AG09319 (cell line): ENCODE measurements at regions not wholly inside any gene's neighbourhood (a gene's known extent, or its start where the extent isn't known, plus 50 kb on each side); places are given as distances from the start of the nearest gene placed in this dataset.

Source experiments
- DNase-seq: peaks from one replicate; pipeline ENCODE4 v3.0.0-alpha.2; 2010; ENCODE audit warnings: low read depth; ENCODE audit errors: extremely low read depth
- TF ChIP-seq, protein P1 (sequence below): IDR thresholded peaks from 2 replicates; pipeline ENCODE4 v1.5.1; 2011; ENCODE audit warnings: low read depth, mild to moderate bottlenecking, inconsistent platforms, low read length, moderate library complexity

DNA sequence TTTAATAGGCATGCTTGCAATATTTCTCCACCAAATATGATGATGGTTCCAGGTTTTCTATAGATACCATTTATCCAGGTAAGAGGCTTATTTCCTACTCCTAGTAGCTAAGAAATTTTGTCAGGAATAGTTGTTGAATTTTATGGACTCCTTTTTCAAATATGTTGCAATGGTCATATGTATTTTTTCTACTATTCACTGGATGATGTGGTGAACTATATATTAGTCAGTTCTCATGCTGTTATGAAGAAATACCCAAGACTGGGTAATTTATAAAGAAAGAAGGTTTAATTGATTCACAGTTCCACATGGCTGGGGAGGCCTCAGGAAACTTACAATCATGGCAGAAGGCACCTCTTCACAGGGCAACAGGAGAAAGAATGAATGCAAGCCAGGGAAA is 141.1 kb upstream of the NR3C1 start:
- TF ChIP-seq, protein P1, sequence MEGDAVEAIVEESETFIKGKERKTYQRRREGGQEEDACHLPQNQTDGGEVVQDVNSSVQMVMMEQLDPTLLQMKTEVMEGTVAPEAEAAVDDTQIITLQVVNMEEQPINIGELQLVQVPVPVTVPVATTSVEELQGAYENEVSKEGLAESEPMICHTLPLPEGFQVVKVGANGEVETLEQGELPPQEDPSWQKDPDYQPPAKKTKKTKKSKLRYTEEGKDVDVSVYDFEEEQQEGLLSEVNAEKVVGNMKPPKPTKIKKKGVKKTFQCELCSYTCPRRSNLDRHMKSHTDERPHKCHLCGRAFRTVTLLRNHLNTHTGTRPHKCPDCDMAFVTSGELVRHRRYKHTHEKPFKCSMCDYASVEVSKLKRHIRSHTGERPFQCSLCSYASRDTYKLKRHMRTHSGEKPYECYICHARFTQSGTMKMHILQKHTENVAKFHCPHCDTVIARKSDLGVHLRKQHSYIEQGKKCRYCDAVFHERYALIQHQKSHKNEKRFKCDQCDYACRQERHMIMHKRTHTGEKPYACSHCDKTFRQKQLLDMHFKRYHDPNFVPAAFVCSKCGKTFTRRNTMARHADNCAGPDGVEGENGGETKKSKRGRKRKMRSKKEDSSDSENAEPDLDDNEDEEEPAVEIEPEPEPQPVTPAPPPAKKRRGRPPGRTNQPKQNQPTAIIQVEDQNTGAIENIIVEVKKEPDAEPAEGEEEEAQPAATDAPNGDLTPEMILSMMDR, result no peak
- no peak for DNase-seq

DNA sequence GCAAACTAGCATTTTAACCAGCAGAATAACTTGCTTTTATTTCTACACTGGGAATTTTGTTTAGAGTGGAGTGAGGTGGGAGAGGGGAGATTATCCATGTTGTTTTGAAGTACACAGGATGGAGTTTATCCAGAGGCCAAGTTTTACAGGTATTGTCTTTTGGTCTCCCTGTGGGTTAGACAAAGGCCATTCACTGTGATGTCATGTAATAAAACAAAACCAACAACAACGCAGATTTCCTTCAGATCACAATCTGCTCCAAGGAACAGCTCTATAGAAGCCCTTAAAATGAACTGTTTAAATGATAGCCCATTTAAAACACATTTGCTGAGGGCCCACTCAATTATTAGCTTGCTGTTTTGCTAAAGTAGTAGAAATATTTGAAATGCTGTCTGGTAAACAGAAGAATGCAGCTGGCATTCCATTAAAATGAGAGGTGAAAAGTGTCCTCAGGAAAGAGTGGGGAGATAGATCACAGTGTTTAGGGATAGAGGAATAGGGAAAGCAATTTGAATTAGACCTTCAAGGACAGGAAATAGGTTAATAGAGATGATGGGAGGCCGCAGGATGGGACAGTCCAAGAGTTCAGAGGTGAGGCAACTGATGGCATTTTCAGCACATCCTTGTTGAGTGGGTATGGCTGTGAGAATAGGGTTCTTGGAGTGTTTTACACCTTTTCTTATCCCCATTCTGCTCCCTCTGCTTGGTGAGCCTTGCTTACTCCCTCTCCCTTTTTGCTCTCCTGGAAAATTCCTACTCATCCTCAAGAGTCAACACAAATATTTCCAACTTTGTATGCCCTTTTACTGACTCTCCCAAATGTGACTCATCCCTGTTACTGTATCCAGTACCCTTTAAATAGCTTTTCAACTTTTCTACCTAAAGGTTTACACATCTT is 140.1 kb upstream of the NR3C1 start:
- TF ChIP-seq, protein P1, result no peak
- DNase-seq, result no peak

DNA sequence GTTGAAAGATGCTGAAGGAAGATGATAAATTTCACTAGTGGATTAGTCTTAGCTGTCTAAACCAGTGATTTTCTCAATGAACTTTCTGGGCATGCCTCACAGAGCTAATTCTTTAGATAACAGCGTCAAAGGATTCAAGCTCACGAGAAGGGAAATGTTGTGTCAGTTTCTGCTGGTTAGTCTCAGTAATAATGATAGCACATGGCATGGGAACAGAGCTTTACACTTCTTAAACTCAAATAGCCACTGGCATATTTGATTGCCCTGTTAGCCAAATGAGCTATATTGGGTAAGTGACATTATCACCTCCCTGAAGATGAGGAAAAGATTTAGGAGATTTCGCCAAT is 139.3 kb upstream of the NR3C1 start:
- no peak for DNase-seq
- TF ChIP-seq, protein P1, result no peak

DNA sequence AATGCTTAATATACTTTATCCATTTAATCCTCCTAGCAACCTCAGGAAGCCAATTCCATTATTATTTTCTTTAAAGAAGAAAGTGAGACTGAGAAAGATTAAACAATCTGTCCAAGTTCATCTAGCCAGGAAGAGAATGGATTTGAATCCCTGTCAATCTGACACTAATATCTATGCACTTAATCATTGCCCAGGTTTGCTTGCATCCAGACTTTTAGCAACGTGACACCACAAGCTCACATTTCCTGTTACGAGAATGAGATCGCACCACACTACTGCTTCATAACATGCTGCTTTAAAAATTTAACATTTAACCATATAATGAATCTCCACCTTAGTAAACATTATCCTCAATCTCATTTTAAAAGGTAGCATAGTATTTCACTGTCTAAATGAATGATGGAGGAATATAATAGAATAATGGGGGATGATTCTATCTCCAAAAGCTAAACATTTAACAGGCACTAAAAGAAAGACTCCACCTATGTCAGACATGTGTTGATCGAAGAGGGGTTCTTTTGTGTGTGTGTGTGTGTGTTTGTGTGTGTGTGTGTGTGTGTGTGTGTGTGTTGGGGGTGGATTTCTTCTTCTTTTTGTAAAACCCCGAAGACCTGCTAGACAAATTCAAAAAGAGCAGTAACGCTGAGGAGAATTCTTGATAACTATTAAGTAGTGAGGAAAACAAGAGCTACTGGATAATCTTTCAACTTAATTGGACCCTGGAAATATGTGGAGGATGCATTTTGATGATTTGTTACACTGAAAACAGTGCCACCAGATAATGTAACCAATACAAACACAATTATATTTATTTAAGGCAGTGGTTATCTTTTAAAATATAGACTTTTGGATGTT is 138.7 kb upstream of the NR3C1 start:
- no peak for DNase-seq
- TF ChIP-seq, protein P1, result no peak

DNA sequence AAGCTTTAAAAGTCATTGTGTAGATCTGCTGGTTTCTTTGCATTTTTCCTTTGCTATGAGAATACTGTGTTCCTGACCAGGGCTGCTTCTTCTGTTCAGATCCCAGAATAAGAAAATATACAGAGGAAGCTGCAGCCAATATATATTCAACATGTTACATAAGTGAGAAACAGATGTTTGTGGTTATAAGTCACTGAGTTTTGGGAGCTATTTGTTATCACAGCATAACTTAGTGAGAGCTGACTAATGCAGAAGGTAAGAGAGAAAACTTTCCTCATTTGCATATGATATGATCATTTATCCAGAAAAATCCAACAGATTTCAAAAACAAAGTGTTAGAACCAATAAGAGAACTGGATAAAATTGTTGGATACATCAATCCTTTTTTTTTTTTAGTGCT is 136.3 kb upstream of the NR3C1 start:
- no peak for DNase-seq
- TF ChIP-seq, protein P1, result no peak

DNA sequence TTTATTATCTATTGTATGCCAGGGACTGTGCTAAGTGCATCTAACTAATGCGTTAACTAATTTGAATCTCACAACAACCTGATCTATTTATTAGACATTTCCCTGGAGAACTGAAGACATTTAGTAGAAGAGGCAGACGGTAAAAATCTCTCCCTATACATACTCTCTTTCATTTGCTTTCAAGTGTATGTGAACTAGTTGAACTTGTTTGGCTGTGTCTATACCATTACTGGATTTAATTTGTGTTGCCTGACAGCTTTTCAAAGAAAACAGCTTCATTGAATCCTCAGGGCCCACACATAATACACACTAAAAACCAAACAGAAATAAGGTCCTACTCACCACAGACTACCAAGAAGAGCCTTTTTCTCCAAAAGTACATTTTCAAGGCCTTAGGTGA is 133.6 kb upstream of the NR3C1 start:
- no peak for DNase-seq
- TF ChIP-seq, protein P1, result no peak

DNA sequence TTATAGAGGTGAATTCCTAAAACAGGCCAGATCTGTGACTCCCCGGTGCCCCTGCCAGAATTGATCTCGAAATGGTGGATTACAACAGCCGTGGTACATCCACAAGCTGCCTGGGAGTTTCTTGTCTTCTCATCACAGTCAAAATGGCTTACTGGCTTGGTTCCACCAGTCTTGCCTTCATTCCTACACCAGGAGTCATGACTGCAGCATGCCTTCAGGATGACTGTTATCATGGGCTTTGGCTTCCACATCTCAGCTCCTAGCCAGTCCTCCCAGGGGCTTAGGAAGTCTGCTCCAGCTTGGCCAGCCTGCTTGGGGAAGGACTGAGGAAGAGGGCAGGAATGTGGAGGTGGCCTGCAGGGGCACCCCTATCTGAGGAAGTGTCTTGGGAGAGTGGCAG is 132.9 kb upstream of the NR3C1 start:
- TF ChIP-seq, protein P1, result no peak
- peak; percentile 83 for DNase-seq
